Left lung (tissue), 4 donors: ENCODE measurements at regions not wholly inside any gene's neighbourhood (a gene's known extent, or its start where the extent isn't known, plus 50 kb on each side); places are given as distances from the start of the nearest gene placed in this dataset.

ENCODE experiments used
- ATAC-seq: fragments of 200-7000 bp; cut with Tn5 transposase; one replicate; pipeline ENCODE4 v1.9.1; 2020; ENCODE audit warnings: moderate library complexity
- DNase-seq, 4 donors: peaks; one replicate each; pipeline ENCODE4 v3.0.0-alpha.2; 2013 to 2020
- H3K27ac ChIP-seq, 2 donors: fragments of 200-600 bp; sonication (generic) in 1 of 2; one replicate each; pipeline versions ENCODE4 v1.5.0 to v1.8.0; 2020 to 2021
- H3K27me3 ChIP-seq, 2 donors: fragments of 200-600 bp; sonication (generic) in 1 of 2; one replicate each; pipeline versions ENCODE4 v1.5.0 to v1.8.0; 2020 to 2021
- H3K36me3 ChIP-seq, 2 donors: fragments of 200-600 bp; sonication (generic) in 1 of 2; one replicate each; pipeline versions ENCODE4 v1.5.0 to v1.8.0; 2020 to 2021
- H3K4me1 ChIP-seq, 2 donors: fragments of 200-600 bp; one replicate each; pipeline ENCODE4 v1.8.0; 2021
- H3K4me3 ChIP-seq, 2 donors: fragments of 200-600 bp; sonication (generic) in 1 of 2; one replicate each; pipeline versions ENCODE4 v1.5.0 to v1.8.0; 2020 to 2021; ENCODE audit warnings: mild to moderate bottlenecking in 1 of 2
- H3K9me3 ChIP-seq, 2 donors: fragments of 200-600 bp; sonication (generic) in 1 of 2; one replicate each; pipeline versions ENCODE4 v1.5.0 to v1.8.0; 2020 to 2021
- intact Hi-C, 2 donors: fragments of 100-400 bp; cut with DNase I; formaldehyde crosslinking; loops; one replicate each; pipeline versions ENCODE4 v1.11.2 to v1.14.2; 2022
- TF ChIP-seq, protein P1 (sequence below), 2 donors: fragments of 200-600 bp; sonication (generic) in 1 of 2; IDR thresholded peaks; one replicate each; pipeline versions ENCODE4 v1.5.0 to v1.8.0; 2021; ENCODE audit warnings: antibody characterized with exemption in 2 of 2
- donor health status: DM: no; HTN: yes; CAD: no.
- donor health status: DM: no; HTN: no; CAD: no.

GRCh38 chr2:180231015-180231414 lies 223.9 kb upstream of the CWC22 start:
- peak in 1 of 4 donors; percentile 19 for DNase-seq
- H3K27ac ChIP-seq, result no peak overlapping the region
- H3K27me3 ChIP-seq, result no peaks in the 10 kb centered on the region
- H3K9me3 ChIP-seq, result peaks cover 0 to 5% of the 10 kb centered on the region in 2 donors
- intact Hi-C loops, result no loop called here
- H3K36me3 ChIP-seq, result no peaks in the 10 kb centered on the region
- no peak overlapping the region for H3K4me3 ChIP-seq
- ATAC-seq, result peak; percentile 85
- TF ChIP-seq, protein P1, sequence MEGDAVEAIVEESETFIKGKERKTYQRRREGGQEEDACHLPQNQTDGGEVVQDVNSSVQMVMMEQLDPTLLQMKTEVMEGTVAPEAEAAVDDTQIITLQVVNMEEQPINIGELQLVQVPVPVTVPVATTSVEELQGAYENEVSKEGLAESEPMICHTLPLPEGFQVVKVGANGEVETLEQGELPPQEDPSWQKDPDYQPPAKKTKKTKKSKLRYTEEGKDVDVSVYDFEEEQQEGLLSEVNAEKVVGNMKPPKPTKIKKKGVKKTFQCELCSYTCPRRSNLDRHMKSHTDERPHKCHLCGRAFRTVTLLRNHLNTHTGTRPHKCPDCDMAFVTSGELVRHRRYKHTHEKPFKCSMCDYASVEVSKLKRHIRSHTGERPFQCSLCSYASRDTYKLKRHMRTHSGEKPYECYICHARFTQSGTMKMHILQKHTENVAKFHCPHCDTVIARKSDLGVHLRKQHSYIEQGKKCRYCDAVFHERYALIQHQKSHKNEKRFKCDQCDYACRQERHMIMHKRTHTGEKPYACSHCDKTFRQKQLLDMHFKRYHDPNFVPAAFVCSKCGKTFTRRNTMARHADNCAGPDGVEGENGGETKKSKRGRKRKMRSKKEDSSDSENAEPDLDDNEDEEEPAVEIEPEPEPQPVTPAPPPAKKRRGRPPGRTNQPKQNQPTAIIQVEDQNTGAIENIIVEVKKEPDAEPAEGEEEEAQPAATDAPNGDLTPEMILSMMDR (IDR thresholded peaks at IDR 0.05), result no peak
- no peaks in the 10 kb centered on the region for H3K4me1 ChIP-seq

DNA sequence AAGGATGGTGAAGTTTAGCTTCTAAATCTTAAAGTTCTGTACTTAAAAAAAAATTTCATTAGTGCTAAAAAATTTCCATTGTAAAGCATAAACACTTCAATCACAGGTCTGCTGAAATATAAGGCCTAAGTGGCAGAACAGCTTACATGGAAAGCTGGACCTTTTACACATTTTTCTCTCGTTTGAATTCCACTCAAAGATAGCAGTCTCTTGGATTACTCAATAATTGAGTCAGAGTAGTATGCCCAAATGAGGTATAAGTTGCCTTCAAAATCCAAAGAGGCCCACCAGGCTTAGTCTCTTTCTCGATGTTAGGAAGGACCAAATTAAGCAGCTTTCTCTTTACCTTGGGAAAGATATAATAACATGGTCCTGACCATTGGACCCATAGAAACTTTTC lies 220.4 kb upstream of the CWC22 start:
- ATAC-seq, result no peak
- Histone ChIP-seq H3K36me3 (no peaks in the 10 kb centered on the region), H3K4me1 (no peaks in the 10 kb centered on the region), H3K4me3 (no peak overlapping the region), H3K27ac (no peak overlapping the region), H3K9me3 (peaks cover 0 to 6% of the 10 kb centered on the region in 2 donors), H3K27me3 (no peaks in the 10 kb centered on the region)
- TF ChIP-seq, protein P1 (IDR thresholded peaks at IDR 0.05), result no peak
- intact Hi-C loops, result no loop called here
- DNase-seq, result no peak

DNA sequence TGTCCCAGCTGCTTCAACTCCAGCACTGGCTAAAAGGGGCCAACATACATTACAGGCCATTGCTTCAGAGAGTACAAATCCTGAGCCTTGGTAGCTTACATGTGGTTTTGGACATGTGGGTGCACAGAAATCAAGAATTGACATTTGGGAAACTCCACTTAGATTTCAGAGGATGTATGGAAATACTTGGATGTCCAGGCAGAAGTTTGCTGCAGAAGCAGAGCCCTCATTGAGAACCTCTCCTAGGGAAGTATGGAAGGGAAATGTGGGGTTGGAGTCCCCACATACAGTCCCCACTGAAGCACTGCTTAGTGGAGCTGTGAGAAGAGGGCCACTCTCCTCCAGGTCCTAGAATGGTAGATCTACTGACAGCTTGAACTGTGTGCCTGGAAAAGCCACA lies 218.0 kb upstream of the CWC22 start:
- H3K4me3 ChIP-seq, result no peak overlapping the region
- no peak for ATAC-seq
- no peak overlapping the region for H3K27ac ChIP-seq
- peaks cover 0 to 6% of the 10 kb centered on the region in 2 donors for H3K9me3 ChIP-seq
- DNase-seq, result no peak
- H3K27me3 ChIP-seq, result no peaks in the 10 kb centered on the region
- TF ChIP-seq, protein P1 (IDR thresholded peaks at IDR 0.05), result no peak
- H3K36me3 ChIP-seq, result no peaks in the 10 kb centered on the region
- intact Hi-C loops, result no loop called here
- no peaks in the 10 kb centered on the region for H3K4me1 ChIP-seq

- H3K4me3 ChIP-seq, result no peak overlapping the region
- no peaks in the 10 kb centered on the region for H3K36me3 ChIP-seq
- no peak overlapping the region for H3K27ac ChIP-seq
- H3K4me1 ChIP-seq, result no peaks in the 10 kb centered on the region
- DNase-seq, result peak in 2 of 4 donors; percentile 53 to 67
- intact Hi-C loops, result no loop called here
- H3K27me3 ChIP-seq, result no peaks in the 10 kb centered on the region
- TF ChIP-seq, protein P1 (IDR thresholded peaks at IDR 0.05), result no peak
- H3K9me3 ChIP-seq, result peaks cover 0 to 9% of the 10 kb centered on the region in 2 donors
- ATAC-seq, result peak; percentile 47
These were observed 215.5 kb upstream of the CWC22 start for GRCh38 chr2:180222644-180223043.

DNA sequence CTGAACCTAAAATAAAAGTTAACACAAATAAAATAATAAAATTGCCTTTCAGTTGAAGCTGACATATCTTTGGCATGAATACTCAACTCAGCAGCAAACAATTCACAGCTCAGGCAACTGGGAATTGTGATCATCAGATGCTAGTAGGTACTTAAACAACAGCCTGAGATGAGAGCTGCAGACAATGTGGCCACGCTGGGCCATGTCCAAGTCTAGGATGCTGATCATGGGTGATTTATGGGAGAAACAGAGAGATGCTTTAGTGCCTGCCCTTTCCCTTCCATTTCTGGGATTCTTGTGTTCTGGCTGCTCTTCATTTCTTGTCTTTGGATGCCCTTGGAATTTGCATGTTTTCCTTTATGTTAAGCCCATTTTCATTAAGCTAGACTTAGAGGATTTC lies 212.4 kb upstream of the CWC22 start:
- peaks cover 0 to 7% of the 10 kb centered on the region in 2 donors for H3K9me3 ChIP-seq
- no peak overlapping the region for H3K4me3 ChIP-seq
- no peak overlapping the region for H3K27ac ChIP-seq
- intact Hi-C loops, result no loop called here
- no peaks in the 10 kb centered on the region for H3K36me3 ChIP-seq
- no peaks in the 10 kb centered on the region for H3K27me3 ChIP-seq
- TF ChIP-seq, protein P1 (IDR thresholded peaks at IDR 0.05), result no peak
- H3K4me1 ChIP-seq, result no peaks in the 10 kb centered on the region
- no peak for DNase-seq
- no peak for ATAC-seq
